Liver (tissue), 8 donors: ENCODE measurements at regions not wholly inside any gene's neighbourhood (a gene's known extent, or its start where the extent isn't known, plus 50 kb on each side); places are given as distances from the start of the nearest gene placed in this dataset.

Source experiments
- DNase-seq: peaks from one replicate; pipeline ENCODE4 v3.0.0-alpha.2; 2017; ENCODE audit warnings: low spot score
- H3K27ac ChIP-seq, 2 donors: one replicate each; pipeline ENCODE4 v1.7.0; 2013; ENCODE audit warnings: inconsistent platforms in 2 of 2, low read length in 2 of 2, control low read depth in 1 of 2, low read depth in 1 of 2, mild to moderate bottlenecking in 1 of 2
- H3K27me3 ChIP-seq, 4 donors: one replicate each; pipeline versions ENCODE4 v1.6.1 to v1.7.0; 2013; ENCODE audit warnings: low read length in 3 of 4, inconsistent platforms in 1 of 4, mild to moderate bottlenecking in 1 of 4, moderate library complexity in 1 of 4; ENCODE audit not compliant: control insufficient read depth in 4 of 4, insufficient read depth in 4 of 4
- H3K36me3 ChIP-seq, 4 donors: one replicate each; pipeline versions ENCODE4 v1.6.1 to v1.7.0; 2013; ENCODE audit warnings: low read length in 3 of 4, mild to moderate bottlenecking in 3 of 4, low read depth in 1 of 4, moderate library complexity in 1 of 4; ENCODE audit not compliant: control insufficient read depth in 4 of 4, insufficient read depth in 3 of 4
- H3K4me1 ChIP-seq, 4 donors: one replicate each; pipeline versions ENCODE4 v1.6.1 to v1.7.0; 2013; ENCODE audit warnings: low read length in 3 of 4, mild to moderate bottlenecking in 3 of 4, moderate library complexity in 1 of 4; ENCODE audit not compliant: control insufficient read depth in 4 of 4, insufficient read depth in 4 of 4
- H3K4me3 ChIP-seq, 3 donors: one replicate each; pipeline versions ENCODE4 v1.6.1 to v1.7.0; 2013; ENCODE audit warnings: low read length in 3 of 3, control low read depth in 1 of 3, low read depth in 1 of 3, mild to moderate bottlenecking in 1 of 3
- H3K9ac ChIP-seq, 2 donors: one replicate each; pipeline ENCODE4 v1.7.0; 2013; ENCODE audit warnings: low read length in 2 of 2, mild to moderate bottlenecking in 2 of 2, moderate library complexity in 2 of 2, control low read depth in 1 of 2, low read depth in 1 of 2
- H3K9me3 ChIP-seq, 4 donors: one replicate each; pipeline versions ENCODE4 v1.6.1 to v1.7.0; 2013; ENCODE audit warnings: low read length in 3 of 4; ENCODE audit not compliant: control insufficient read depth in 4 of 4
- EGR1 ChIP-seq, 2 donors: IDR thresholded peaks; 2 replicates each; pipeline ENCODE4 v1.6.1; 2016 to 2018; ENCODE audit warnings: antibody characterized with exemption in 2 of 2, low read depth in 2 of 2
- FOXA1 ChIP-seq: IDR thresholded peaks from 2 replicates; pipeline ENCODE4 v1.6.1; 2016; ENCODE audit warnings: antibody characterized with exemption
- FOXA2 ChIP-seq: IDR thresholded peaks from 2 replicates; pipeline ENCODE4 v1.6.1; 2016; ENCODE audit warnings: antibody characterized with exemption
- GABPA ChIP-seq, 2 donors: IDR thresholded peaks in 1 of 2; conservative IDR thresholded peaks in 1 of 2; 2 replicates each; pipeline ENCODE4 v1.6.1; 2016; ENCODE audit warnings: antibody characterized with exemption in 2 of 2, mild to moderate bottlenecking in 1 of 2, moderate library complexity in 1 of 2
- JUND ChIP-seq, 2 donors: IDR thresholded peaks; 2 replicates each; pipeline ENCODE4 v1.6.1; 2016; ENCODE audit warnings: antibody characterized with exemption in 2 of 2
- SP1 ChIP-seq: IDR thresholded peaks from 2 replicates; pipeline ENCODE4 v1.6.1; 2018; ENCODE audit warnings: antibody characterized with exemption, mild to moderate bottlenecking
- TAF1 ChIP-seq: conservative IDR thresholded peaks from 2 replicates; pipeline ENCODE4 v1.6.1; 2016; ENCODE audit warnings: antibody characterized with exemption, mild to moderate bottlenecking
- YY1 ChIP-seq: IDR thresholded peaks from 2 replicates; pipeline ENCODE4 v1.6.1; 2016; ENCODE audit warnings: antibody characterized with exemption, mild to moderate bottlenecking
- WGBS: extraction: QIAGEN DNeasy Blood & Tissue Kit; methylation state at CpG from one replicate; pipeline ENCODE4 v1.1.7; 2013; 5-methylcytosine and 5-hydroxymethylcytosine counted together
- TF ChIP-seq, protein P1 (sequence below): fragments of 150-350 bp; IDR thresholded peaks from 2 replicates; pipeline ENCODE4 v1.5.1; 2017; ENCODE audit warnings: improper control_type of control experiment, low read depth, low read length; ENCODE audit not compliant: missing input control
- TF ChIP-seq, protein P2 (sequence below): IDR thresholded peaks from 2 replicates; pipeline ENCODE4 v1.6.1; 2016; ENCODE audit warnings: antibody characterized with exemption
- TF ChIP-seq, protein P3 (sequence below): IDR thresholded peaks from 2 replicates; pipeline ENCODE4 v1.6.1; 2016; ENCODE audit warnings: antibody characterized with exemption
- TF ChIP-seq, protein P4 (sequence below): IDR thresholded peaks from 2 replicates; pipeline ENCODE4 v1.6.1; 2016; ENCODE audit warnings: antibody characterized with exemption
- TF ChIP-seq, protein P5 (sequence below): IDR thresholded peaks from 2 replicates; pipeline ENCODE4 v1.6.1; 2016; ENCODE audit warnings: antibody characterized with exemption, mild to moderate bottlenecking
- donor health status: healthy.
- donor health status: healthy.
- donor health status: healthy.
- donor health status: healthy.
- donor health status: healthy.

DNA sequence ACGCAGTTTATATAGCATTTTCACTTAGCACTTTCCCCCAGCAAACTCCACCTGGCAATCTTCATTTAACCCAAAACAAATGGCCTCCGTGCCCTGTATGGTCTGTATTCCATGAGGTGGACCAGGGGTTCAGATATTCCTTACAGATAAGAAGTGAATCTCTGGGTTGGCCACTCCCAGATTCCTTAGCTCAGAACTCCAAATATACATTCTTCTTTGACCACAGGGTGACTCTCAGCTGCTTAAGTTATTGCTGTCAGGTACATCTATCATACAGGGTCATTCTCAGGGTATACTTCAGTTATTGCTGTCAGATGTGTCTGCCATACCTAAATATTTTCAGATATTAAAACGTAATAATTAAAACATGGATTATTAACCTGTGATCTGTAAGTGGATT is 229.8 kb downstream of the TBL1XR1 start:
- no peak overlapping the region for H3K4me3 ChIP-seq
- 88% methylated on average over 3 of the region's 3 CpGs for WGBS
- no peaks in the 10 kb centered on the region for H3K36me3 ChIP-seq
- no peaks in the 10 kb centered on the region for H3K4me1 ChIP-seq
- no peak for DNase-seq
- H3K27ac ChIP-seq, result no peak overlapping the region
- TF ChIP-seq FOXA1 (no peak), SP1 (no peak), YY1 (no peak), JUND (IDR thresholded peaks at IDR 0.05) (no peak), FOXA2 (no peak), EGR1 (IDR thresholded peaks at IDR 0.05; ENCODE audit: low read depth in 2 of 2) (no peak), GABPA (IDR thresholded peaks at IDR 0.05 in 1 of 2, conservative IDR thresholded peaks at IDR 0.05 in 1 of 2) (no peak)
- TF ChIP-seq, protein P1, sequence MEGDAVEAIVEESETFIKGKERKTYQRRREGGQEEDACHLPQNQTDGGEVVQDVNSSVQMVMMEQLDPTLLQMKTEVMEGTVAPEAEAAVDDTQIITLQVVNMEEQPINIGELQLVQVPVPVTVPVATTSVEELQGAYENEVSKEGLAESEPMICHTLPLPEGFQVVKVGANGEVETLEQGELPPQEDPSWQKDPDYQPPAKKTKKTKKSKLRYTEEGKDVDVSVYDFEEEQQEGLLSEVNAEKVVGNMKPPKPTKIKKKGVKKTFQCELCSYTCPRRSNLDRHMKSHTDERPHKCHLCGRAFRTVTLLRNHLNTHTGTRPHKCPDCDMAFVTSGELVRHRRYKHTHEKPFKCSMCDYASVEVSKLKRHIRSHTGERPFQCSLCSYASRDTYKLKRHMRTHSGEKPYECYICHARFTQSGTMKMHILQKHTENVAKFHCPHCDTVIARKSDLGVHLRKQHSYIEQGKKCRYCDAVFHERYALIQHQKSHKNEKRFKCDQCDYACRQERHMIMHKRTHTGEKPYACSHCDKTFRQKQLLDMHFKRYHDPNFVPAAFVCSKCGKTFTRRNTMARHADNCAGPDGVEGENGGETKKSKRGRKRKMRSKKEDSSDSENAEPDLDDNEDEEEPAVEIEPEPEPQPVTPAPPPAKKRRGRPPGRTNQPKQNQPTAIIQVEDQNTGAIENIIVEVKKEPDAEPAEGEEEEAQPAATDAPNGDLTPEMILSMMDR, result no peak
- TF ChIP-seq, protein P2, sequence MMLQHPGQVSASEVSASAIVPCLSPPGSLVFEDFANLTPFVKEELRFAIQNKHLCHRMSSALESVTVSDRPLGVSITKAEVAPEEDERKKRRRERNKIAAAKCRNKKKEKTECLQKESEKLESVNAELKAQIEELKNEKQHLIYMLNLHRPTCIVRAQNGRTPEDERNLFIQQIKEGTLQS, result no peak
- TF ChIP-seq, protein P3, sequence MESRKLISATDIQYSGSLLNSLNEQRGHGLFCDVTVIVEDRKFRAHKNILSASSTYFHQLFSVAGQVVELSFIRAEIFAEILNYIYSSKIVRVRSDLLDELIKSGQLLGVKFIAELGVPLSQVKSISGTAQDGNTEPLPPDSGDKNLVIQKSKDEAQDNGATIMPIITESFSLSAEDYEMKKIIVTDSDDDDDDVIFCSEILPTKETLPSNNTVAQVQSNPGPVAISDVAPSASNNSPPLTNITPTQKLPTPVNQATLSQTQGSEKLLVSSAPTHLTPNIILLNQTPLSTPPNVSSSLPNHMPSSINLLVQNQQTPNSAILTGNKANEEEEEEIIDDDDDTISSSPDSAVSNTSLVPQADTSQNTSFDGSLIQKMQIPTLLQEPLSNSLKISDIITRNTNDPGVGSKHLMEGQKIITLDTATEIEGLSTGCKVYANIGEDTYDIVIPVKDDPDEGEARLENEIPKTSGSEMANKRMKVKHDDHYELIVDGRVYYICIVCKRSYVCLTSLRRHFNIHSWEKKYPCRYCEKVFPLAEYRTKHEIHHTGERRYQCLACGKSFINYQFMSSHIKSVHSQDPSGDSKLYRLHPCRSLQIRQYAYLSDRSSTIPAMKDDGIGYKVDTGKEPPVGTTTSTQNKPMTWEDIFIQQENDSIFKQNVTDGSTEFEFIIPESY, result no peak
- TF ChIP-seq, protein P4, sequence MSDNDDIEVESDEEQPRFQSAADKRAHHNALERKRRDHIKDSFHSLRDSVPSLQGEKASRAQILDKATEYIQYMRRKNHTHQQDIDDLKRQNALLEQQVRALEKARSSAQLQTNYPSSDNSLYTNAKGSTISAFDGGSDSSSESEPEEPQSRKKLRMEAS, result no peak
- TF ChIP-seq, protein P5, sequence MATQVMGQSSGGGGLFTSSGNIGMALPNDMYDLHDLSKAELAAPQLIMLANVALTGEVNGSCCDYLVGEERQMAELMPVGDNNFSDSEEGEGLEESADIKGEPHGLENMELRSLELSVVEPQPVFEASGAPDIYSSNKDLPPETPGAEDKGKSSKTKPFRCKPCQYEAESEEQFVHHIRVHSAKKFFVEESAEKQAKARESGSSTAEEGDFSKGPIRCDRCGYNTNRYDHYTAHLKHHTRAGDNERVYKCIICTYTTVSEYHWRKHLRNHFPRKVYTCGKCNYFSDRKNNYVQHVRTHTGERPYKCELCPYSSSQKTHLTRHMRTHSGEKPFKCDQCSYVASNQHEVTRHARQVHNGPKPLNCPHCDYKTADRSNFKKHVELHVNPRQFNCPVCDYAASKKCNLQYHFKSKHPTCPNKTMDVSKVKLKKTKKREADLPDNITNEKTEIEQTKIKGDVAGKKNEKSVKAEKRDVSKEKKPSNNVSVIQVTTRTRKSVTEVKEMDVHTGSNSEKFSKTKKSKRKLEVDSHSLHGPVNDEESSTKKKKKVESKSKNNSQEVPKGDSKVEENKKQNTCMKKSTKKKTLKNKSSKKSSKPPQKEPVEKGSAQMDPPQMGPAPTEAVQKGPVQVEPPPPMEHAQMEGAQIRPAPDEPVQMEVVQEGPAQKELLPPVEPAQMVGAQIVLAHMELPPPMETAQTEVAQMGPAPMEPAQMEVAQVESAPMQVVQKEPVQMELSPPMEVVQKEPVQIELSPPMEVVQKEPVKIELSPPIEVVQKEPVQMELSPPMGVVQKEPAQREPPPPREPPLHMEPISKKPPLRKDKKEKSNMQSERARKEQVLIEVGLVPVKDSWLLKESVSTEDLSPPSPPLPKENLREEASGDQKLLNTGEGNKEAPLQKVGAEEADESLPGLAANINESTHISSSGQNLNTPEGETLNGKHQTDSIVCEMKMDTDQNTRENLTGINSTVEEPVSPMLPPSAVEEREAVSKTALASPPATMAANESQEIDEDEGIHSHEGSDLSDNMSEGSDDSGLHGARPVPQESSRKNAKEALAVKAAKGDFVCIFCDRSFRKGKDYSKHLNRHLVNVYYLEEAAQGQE, result no peak
- no peaks in the 10 kb centered on the region for H3K9me3 ChIP-seq
- no peak overlapping the region for H3K9ac ChIP-seq
- no peaks in the 10 kb centered on the region for H3K27me3 ChIP-seq

DNA sequence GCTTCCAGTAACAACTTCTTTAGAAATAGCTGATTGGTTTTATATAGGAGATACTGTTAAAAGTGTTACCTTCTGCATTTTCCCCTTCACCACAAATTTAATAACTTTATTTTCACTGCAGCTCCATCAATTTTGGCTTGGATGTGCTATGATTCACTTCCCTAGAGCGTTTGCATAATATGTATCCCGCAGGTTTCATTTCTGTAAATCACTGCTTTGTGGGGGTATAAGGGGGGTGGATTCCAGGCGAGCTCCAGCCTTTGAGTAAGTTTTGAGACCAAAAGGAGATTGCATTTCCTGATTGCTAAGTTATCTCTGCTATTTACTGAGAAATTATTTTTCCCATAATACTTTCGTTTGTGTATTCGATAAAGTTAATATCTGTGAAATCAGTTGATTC is 232.6 kb downstream of the TBL1XR1 start:
- H3K27me3 ChIP-seq, result no peaks in the 10 kb centered on the region
- DNase-seq, result no peak
- no peak overlapping the region for H3K4me3 ChIP-seq
- H3K9ac ChIP-seq, result no peak overlapping the region
- H3K27ac ChIP-seq, result no peak overlapping the region
- H3K36me3 ChIP-seq, result no peaks in the 10 kb centered on the region
- no peaks in the 10 kb centered on the region for H3K4me1 ChIP-seq
- 90% methylated on average over 5 of the region's 5 CpGs for WGBS
- no peaks in the 10 kb centered on the region for H3K9me3 ChIP-seq
- TF ChIP-seq TAF1, result no peak
- TF ChIP-seq, protein P3, result no peak
